AG08395 (cell line): ENCODE measurements at regions not wholly inside any gene's neighbourhood (a gene's known extent, or its start where the extent isn't known, plus 50 kb on each side); places are given as distances from the start of the nearest gene placed in this dataset.

Experiments
- DNase-seq: peaks from one replicate; pipeline ENCODE4 v3.0.0; 2012; ENCODE audit warnings: mixed read lengths, low spot score

GRCh38 chr18:46295416-46295815, 191.2 kb downstream of the HAUS1 start:
- no peak for DNase-seq

- DNase-seq = no peak
Measured at GRCh38 chr18:46296656-46297055, 192.5 kb downstream of the HAUS1 start.

GRCh38 chr18:46297124-46297523, 192.9 kb downstream of the HAUS1 start:
- no peak for DNase-seq

- DNase-seq = no peak
Measured at GRCh38 chr18:46297621-46298020, 193.4 kb downstream of the HAUS1 start.

GRCh38 chr18:46298511-46298910, 194.3 kb downstream of the HAUS1 start:
- no peak for DNase-seq

- no peak for DNase-seq
Measured at GRCh38 chr18:46299465-46300008, 195.4 kb downstream of the HAUS1 start.

GRCh38 chr18:46301081-46301480, 196.9 kb downstream of the HAUS1 start:
- DNase-seq = no peak

GRCh38 chr18:46301571-46301970, 197.4 kb downstream of the HAUS1 start:
- DNase-seq = no peak

GRCh38 chr18:46302528-46303485, 198.6 kb downstream of the HAUS1 start:
- no peak for DNase-seq

GRCh38 chr18:46310258-46310657, 206.1 kb downstream of the HAUS1 start:
- no peak for DNase-seq

- no peak for DNase-seq
Measured at GRCh38 chr18:46310675-46311345, 206.6 kb downstream of the HAUS1 start.

GRCh38 chr18:46311491-46311890, 207.3 kb downstream of the HAUS1 start:
- no peak for DNase-seq

- DNase-seq = no peak
Measured at GRCh38 chr18:46312221-46312620, 208.0 kb downstream of the HAUS1 start.

GRCh38 chr18:46313521-46313920, 209.3 kb downstream of the HAUS1 start:
- no peak for DNase-seq

- DNase-seq = no peak
Measured at GRCh38 chr18:46314011-46314410, 209.8 kb downstream of the HAUS1 start.

- DNase-seq = no peak
Measured at GRCh38 chr18:46315161-46315560, 211.0 kb downstream of the HAUS1 start.

GRCh38 chr18:46318356-46318755, 214.2 kb downstream of the HAUS1 start:
- no peak for DNase-seq

GRCh38 chr18:46319783-46320182, 215.6 kb downstream of the HAUS1 start:
- DNase-seq = no peak

GRCh38 chr18:46320297-46320696, 216.1 kb downstream of the HAUS1 start:
- no peak for DNase-seq

GRCh38 chr18:46320928-46321711, 216.9 kb downstream of the HAUS1 start:
- peak; percentile 19 for DNase-seq

- no peak for DNase-seq
Measured at GRCh38 chr18:46321955-46322354, 217.8 kb downstream of the HAUS1 start.

GRCh38 chr18:46322411-46322891, 218.3 kb downstream of the HAUS1 start:
- DNase-seq = no peak
